T-helper 17 cell (primary cell): ENCODE measurements at regions not wholly inside any gene's neighbourhood (a gene's known extent, or its start where the extent isn't known, plus 50 kb on each side); places are given as distances from the start of the nearest gene placed in this dataset.
"Not testable (repeated sequence)": the region's sequence is repeated elsewhere in the genome, so short reads cannot be mapped to it uniquely, and the experiment has no call there.

Experiments
- ATAC-seq: fragments of 150-1000 bp; cut with Tn5 transposase; 2 replicates; pipeline ENCODE4 v1.10.0; 2021; ENCODE audit warnings: mild to moderate bottlenecking, moderate library complexity
- DNase-seq, 3 donors: peaks; one replicate each; pipeline versions ENCODE4 v3.0.0 to v3.0.0-alpha.2; 2020 to 2021
- H3K9me3 ChIP-seq: one replicate; pipeline ENCODE4 v1.7.0; 2013; ENCODE audit warnings: low read length, mild to moderate bottlenecking; ENCODE audit not compliant: control insufficient read depth, poor library complexity, severe bottlenecking
- H3K27ac Mint-ChIP-seq: one replicate; pipeline ENCODE4 v1.8.0; 2022; ENCODE audit warnings: mild to moderate bottlenecking, moderate library complexity, mixed read lengths
- H3K27me3 Mint-ChIP-seq: one replicate; pipeline ENCODE4 v1.8.0; 2022; ENCODE audit warnings: mixed read lengths
- H3K36me3 Mint-ChIP-seq: one replicate; pipeline ENCODE4 v1.8.0; 2022; ENCODE audit warnings: low read depth, mixed read lengths
- H3K4me1 Mint-ChIP-seq: one replicate; pipeline ENCODE4 v1.8.0; 2022; ENCODE audit warnings: mild to moderate bottlenecking, mixed read lengths
- H3K4me3 Mint-ChIP-seq: one replicate; pipeline ENCODE4 v1.8.0; 2022; ENCODE audit warnings: mild to moderate bottlenecking, moderate library complexity, mixed read lengths

- Mint-ChIP-seq H3K4me1 (no peaks in the 10 kb centered on the region), H3K4me3 (no peak overlapping the region), H3K27ac (no peak overlapping the region), H3K27me3 (no peaks in the 10 kb centered on the region), H3K36me3 (no peaks in the 10 kb centered on the region)
- ATAC-seq (no peak), DNase-seq (no peak)
- H3K9me3 ChIP-seq: no peaks in the 10 kb centered on the region
Measured at GRCh38 chr6:115467726-115468125, 593.0 kb downstream of the FRK start.

GRCh38 chr6:115460913-115461312 is 599.8 kb downstream of the FRK start:
- Mint-ChIP-seq H3K27ac (no peak overlapping the region), H3K27me3 (no peaks in the 10 kb centered on the region), H3K36me3 (no peaks in the 10 kb centered on the region), H3K4me3 (no peak overlapping the region), H3K4me1 (no peaks in the 10 kb centered on the region)
- no peak for ATAC-seq
- H3K9me3 ChIP-seq: no peaks in the 10 kb centered on the region
- DNase-seq: no peak

- DNase-seq (no peak), ATAC-seq (no peak)
- no peaks in the 10 kb centered on the region for H3K9me3 ChIP-seq
- Mint-ChIP-seq H3K27ac (no peak overlapping the region), H3K36me3 (no peaks in the 10 kb centered on the region), H3K27me3 (no peaks in the 10 kb centered on the region), H3K4me3 (no peak overlapping the region), H3K4me1 (no peaks in the 10 kb centered on the region)
Measured at GRCh38 chr6:115456848-115457247, 603.8 kb downstream of the FRK start.

GRCh38 chr6:115443825-115444478 is 616.7 kb downstream of the FRK start:
- Mint-ChIP-seq H3K4me3 (no peak overlapping the region), H3K4me1 (no peaks in the 10 kb centered on the region), H3K27ac (no peak overlapping the region), H3K36me3 (no peaks in the 10 kb centered on the region), H3K27me3 (no peaks in the 10 kb centered on the region)
- no peaks in the 10 kb centered on the region for H3K9me3 ChIP-seq
- ATAC-seq: no peak
- DNase-seq: no peak

GRCh38 chr6:115442323-115442722 is 618.4 kb downstream of the FRK start:
- H3K27me3 Mint-ChIP-seq: no peaks in the 10 kb centered on the region
- H3K36me3 Mint-ChIP-seq: no peaks in the 10 kb centered on the region
- no peak overlapping the region for H3K4me3 Mint-ChIP-seq
- no peaks in the 10 kb centered on the region for H3K4me1 Mint-ChIP-seq
- H3K27ac Mint-ChIP-seq: no peak overlapping the region
- H3K9me3 ChIP-seq: no peaks in the 10 kb centered on the region
- DNase-seq (no peak), ATAC-seq (no peak)

- Mint-ChIP-seq H3K4me3 (no peak overlapping the region), H3K4me1 (no peaks in the 10 kb centered on the region), H3K27ac (no peak overlapping the region), H3K27me3 (no peaks in the 10 kb centered on the region), H3K36me3 (no peaks in the 10 kb centered on the region)
- no peaks in the 10 kb centered on the region for H3K9me3 ChIP-seq
- ATAC-seq: no peak
- DNase-seq: no peak
Measured at GRCh38 chr6:115441651-115442050, 619.0 kb downstream of the FRK start.

- Mint-ChIP-seq H3K4me1 (no peaks in the 10 kb centered on the region), H3K27me3 (no peaks in the 10 kb centered on the region), H3K4me3 (no peak overlapping the region), H3K27ac (no peak overlapping the region), H3K36me3 (no peaks in the 10 kb centered on the region)
- DNase-seq: no peak
- ATAC-seq: no peak
- H3K9me3 ChIP-seq: no peaks in the 10 kb centered on the region
Measured at GRCh38 chr6:115415378-115415777, 645.3 kb downstream of the FRK start.

- not testable (repeated sequence) for H3K27ac Mint-ChIP-seq, H3K4me1 Mint-ChIP-seq, H3K27me3 Mint-ChIP-seq, H3K9me3 ChIP-seq, ATAC-seq, DNase-seq, H3K36me3 Mint-ChIP-seq, H3K4me3 Mint-ChIP-seq
Measured at GRCh38 chr6:115414916-115415315, 645.8 kb downstream of the FRK start.

- Mint-ChIP-seq H3K4me1 (no peaks in the 10 kb centered on the region), H3K27ac (no peak overlapping the region), H3K4me3 (no peak overlapping the region), H3K27me3 (no peaks in the 10 kb centered on the region), H3K36me3 (no peaks in the 10 kb centered on the region)
- ATAC-seq: no peak
- no peak for DNase-seq
- H3K9me3 ChIP-seq: no peaks in the 10 kb centered on the region
Measured at GRCh38 chr6:115411756-115412155, 648.9 kb downstream of the FRK start.

GRCh38 chr6:115404446-115404845 is 656.2 kb downstream of the FRK start:
- no peaks in the 10 kb centered on the region for H3K9me3 ChIP-seq
- no peaks in the 10 kb centered on the region for H3K27me3 Mint-ChIP-seq
- no peak for DNase-seq
- H3K36me3 Mint-ChIP-seq: no peaks in the 10 kb centered on the region
- H3K4me1 Mint-ChIP-seq: no peaks in the 10 kb centered on the region
- no peak for ATAC-seq
- no peak overlapping the region for H3K4me3 Mint-ChIP-seq
- H3K27ac Mint-ChIP-seq: no peak overlapping the region

GRCh38 chr6:115398607-115399006 is 662.1 kb downstream of the FRK start:
- Mint-ChIP-seq H3K27me3 (no peaks in the 10 kb centered on the region), H3K27ac (no peak overlapping the region)
- DNase-seq: no peak

GRCh38 chr6:115396112-115396906 is 664.4 kb downstream of the FRK start:
- DNase-seq: no peak
- no peak overlapping the region for H3K27ac Mint-ChIP-seq
- no peaks in the 10 kb centered on the region for H3K4me1 Mint-ChIP-seq
- no peaks in the 10 kb centered on the region for H3K9me3 ChIP-seq
- H3K36me3 Mint-ChIP-seq: no peaks in the 10 kb centered on the region
- no peaks in the 10 kb centered on the region for H3K27me3 Mint-ChIP-seq
- no peak overlapping the region for H3K4me3 Mint-ChIP-seq
- ATAC-seq: no peak

More at GRCh38 chr6:115398607-115399006, 662.1 kb downstream of the FRK start:
- no peak for ATAC-seq
- H3K36me3 Mint-ChIP-seq: no peaks in the 10 kb centered on the region
- no peaks in the 10 kb centered on the region for H3K4me1 Mint-ChIP-seq
- H3K9me3 ChIP-seq: no peaks in the 10 kb centered on the region
- no peak overlapping the region for H3K4me3 Mint-ChIP-seq

GRCh38 chr6:115393821-115394220 is 666.9 kb downstream of the FRK start:
- H3K9me3 ChIP-seq: no peaks in the 10 kb centered on the region
- Mint-ChIP-seq H3K27ac (no peak overlapping the region), H3K27me3 (no peaks in the 10 kb centered on the region), H3K4me3 (no peak overlapping the region), H3K36me3 (no peaks in the 10 kb centered on the region), H3K4me1 (no peaks in the 10 kb centered on the region)
- no peak for DNase-seq
- no peak for ATAC-seq

GRCh38 chr6:115370202-115370601 is 690.5 kb downstream of the FRK start:
- Mint-ChIP-seq H3K36me3 (no peaks in the 10 kb centered on the region), H3K4me3 (no peak overlapping the region), H3K4me1 (no peaks in the 10 kb centered on the region), H3K27ac (no peak overlapping the region), H3K27me3 (no peaks in the 10 kb centered on the region)
- ATAC-seq (no peak), DNase-seq (no peak)
- H3K9me3 ChIP-seq: no peaks in the 10 kb centered on the region
